HCT116 (cell line): ENCODE measurements at regions not wholly inside any gene's neighbourhood (a gene's known extent, or its start where the extent isn't known, plus 50 kb on each side); places are given as distances from the start of the nearest gene placed in this dataset.

ENCODE experiments used
- CTCF ChIP-seq, 3 experiments: fragments of 200-600 bp in 1 of 3; sonication (generic) in 1 of 3; IDR thresholded peaks in 2 of 3; conservative IDR thresholded peaks in 1 of 3; 2 replicates each; pipeline ENCODE4 v1.5.1; 2012 to 2017; ENCODE audit warnings: low read depth in 2 of 3, low read length in 2 of 3, antibody characterized with exemption in 1 of 3, borderline replicate concordance in 1 of 3, control low read depth in 1 of 3, mild to moderate bottlenecking in 1 of 3, mixed read lengths in 1 of 3, mixed run types in 1 of 3, moderate library complexity in 1 of 3; ENCODE audit not compliant: insufficient read depth in 1 of 3
- EGR1 ChIP-seq: IDR thresholded peaks from 2 replicates; pipeline ENCODE4 v1.6.1; 2012; ENCODE audit warnings: low read depth
- EZH2 ChIP-seq: fragments of 200-600 bp; sonication (generic); IDR thresholded peaks from 2 replicates; pipeline ENCODE4 v1.6.1; 2017; ENCODE audit warnings: antibody characterized with exemption, mixed run types
- EZH2phosphoT487 ChIP-seq: fragments of 200-600 bp; IDR thresholded peaks from 2 replicates; pipeline ENCODE4 v1.6.1; 2018; ENCODE audit warnings: antibody characterized with exemption, borderline replicate concordance
- POLR2A ChIP-seq: IDR thresholded peaks from 2 replicates; pipeline ENCODE4 v1.7.0; 2011; ENCODE audit warnings: borderline replicate concordance; ENCODE audit not compliant: insufficient read depth, insufficient read length; ENCODE audit errors: extremely low read depth
- POLR2AphosphoS5 ChIP-seq: IDR thresholded peaks from 2 replicates; pipeline ENCODE4 v1.6.1; 2011; ENCODE audit warnings: mild to moderate bottlenecking, low read depth, low read length, moderate library complexity
- RAD21 ChIP-seq: IDR thresholded peaks from 2 replicates; pipeline ENCODE4 v1.6.1; 2012; ENCODE audit warnings: low read depth, mild to moderate bottlenecking
- REST ChIP-seq: IDR thresholded peaks from 2 replicates; pipeline ENCODE4 v1.6.1; 2012; ENCODE audit warnings: low read depth
- SP1 ChIP-seq: IDR thresholded peaks from 2 replicates; pipeline ENCODE4 v1.6.1; 2012; ENCODE audit warnings: low read depth
- TF ChIP-seq, protein P1 (sequence below): IDR thresholded peaks from 2 replicates; pipeline ENCODE4 v1.6.1; 2012

DNA sequence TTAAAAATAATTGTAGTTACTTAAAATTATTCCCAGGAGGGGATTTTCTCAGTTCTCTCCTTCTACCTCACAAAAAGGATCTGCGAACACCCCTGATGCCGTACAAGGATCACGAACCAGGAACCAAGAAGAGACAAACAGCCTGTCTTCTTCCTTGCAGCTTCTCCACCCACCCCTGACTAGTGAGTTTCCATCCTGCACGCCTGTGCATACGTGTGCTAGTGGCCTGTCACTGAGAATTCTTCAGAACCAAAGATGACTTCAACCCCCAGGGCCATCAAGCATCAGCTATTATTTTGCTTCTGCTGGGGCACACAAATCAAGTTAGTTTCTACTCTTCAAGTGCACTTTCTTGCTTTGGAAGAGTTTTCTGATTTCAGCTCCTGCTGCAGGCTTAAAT is 175.5 kb upstream of the KLF6 start:
- TF ChIP-seq CTCF (IDR thresholded peaks at IDR 0.05 in 2 of 3, conservative IDR thresholded peaks at IDR 0.05 in 1 of 3; ENCODE audit: borderline replicate concordance in 1 of 3, insufficient read depth in 1 of 3, low read depth in 2 of 3, low read length in 2 of 3) (no peak), POLR2A (no peak), SP1 (no peak), EZH2phosphoT487 (no peak), REST (no peak), EZH2 (no peak), POLR2AphosphoS5 (no peak), RAD21 (no peak), EGR1 (no peak)
- TF ChIP-seq, protein P1, sequence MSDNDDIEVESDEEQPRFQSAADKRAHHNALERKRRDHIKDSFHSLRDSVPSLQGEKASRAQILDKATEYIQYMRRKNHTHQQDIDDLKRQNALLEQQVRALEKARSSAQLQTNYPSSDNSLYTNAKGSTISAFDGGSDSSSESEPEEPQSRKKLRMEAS, result no peak
